ENCODE measurements at regions not wholly inside any gene's neighbourhood (a gene's known extent, or its start where the extent isn't known, plus 50 kb on each side); places are given as distances from the start of the nearest gene placed in this dataset.
"Not testable (repeated sequence)": the region's sequence is repeated elsewhere in the genome, so short reads cannot be mapped to it uniquely, and the experiment has no call there.

DNA sequence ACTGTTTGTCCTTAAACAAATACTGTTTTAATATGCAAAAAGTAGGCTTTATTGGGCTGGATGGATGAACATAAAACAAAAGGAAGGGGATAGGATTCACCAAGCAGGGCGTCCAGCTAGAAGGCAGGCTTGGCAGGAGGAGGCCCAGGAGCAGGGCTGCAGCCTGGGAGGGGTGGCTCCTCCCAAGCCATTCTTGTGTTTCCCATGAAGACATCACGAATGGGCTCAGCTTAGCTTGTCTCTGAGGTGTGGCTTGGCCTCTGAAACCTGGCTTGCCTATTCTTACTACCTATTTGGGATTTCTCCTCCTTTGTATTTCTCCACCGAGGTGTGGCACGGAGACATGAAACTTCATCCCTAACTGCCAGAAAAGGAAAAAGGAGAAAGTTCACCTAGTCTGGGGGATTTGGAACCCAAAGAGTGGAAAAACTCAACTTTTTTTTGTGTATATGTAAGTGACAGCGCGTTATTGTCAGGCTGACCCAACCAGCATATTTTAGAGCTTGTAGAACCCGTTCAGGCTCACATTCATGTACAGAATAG, 481.9 kb upstream of the SPRED2 start:
- no peak overlapping the region for H3K4me3 ChIP-seq (ENCODE audit: low read length)
- peaks cover 3% of the 10 kb centered on the region for H3K4me1 ChIP-seq (ENCODE audit: control insufficient read depth, insufficient read depth, low read length)
- H3K36me3 ChIP-seq (ENCODE audit: control insufficient read depth, insufficient read depth, low read length): no peaks in the 10 kb centered on the region
- no peak overlapping the region for H3K27ac ChIP-seq (ENCODE audit: low read length)
- H3K27me3 ChIP-seq (ENCODE audit: control insufficient read depth, insufficient read depth, low read length): no peaks in the 10 kb centered on the region
- WGBS (ENCODE audit: insufficient coverage): 70% methylated on average over 4 of the region's 7 CpGs
- no peaks in the 10 kb centered on the region for H3K9me3 ChIP-seq (replicated peaks; ENCODE audit: control insufficient read depth, low read depth, low read length)
- DNase-seq: no peak

DNA sequence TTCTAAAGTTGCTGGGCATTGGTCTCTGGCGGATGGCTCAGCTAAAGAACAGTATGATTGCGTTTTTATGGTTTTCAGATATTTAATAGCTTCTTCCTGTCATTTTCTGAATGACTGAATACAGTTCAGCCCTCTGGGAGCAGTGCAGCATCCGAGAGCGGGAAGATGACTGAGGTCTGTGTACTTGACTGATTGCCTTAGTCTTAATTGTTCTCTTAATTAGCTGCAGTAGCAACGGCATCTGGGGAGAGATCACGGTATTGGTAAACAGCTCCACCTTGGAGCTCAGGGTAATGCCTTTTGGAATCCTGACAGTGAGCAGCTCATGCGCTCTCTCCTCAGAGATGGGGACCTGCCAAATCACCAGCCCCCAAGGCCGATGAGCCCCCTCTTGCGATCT, 481.4 kb upstream of the SPRED2 start:
- Histone ChIP-seq H3K4me3 (ENCODE audit: low read length) (no peak overlapping the region), H3K9me3 (replicated peaks; ENCODE audit: control insufficient read depth, low read depth, low read length) (no peaks in the 10 kb centered on the region), H3K4me1 (ENCODE audit: control insufficient read depth, insufficient read depth, low read length) (peaks cover 3% of the 10 kb centered on the region), H3K27me3 (ENCODE audit: control insufficient read depth, insufficient read depth, low read length) (no peaks in the 10 kb centered on the region), H3K36me3 (ENCODE audit: control insufficient read depth, insufficient read depth, low read length) (no peaks in the 10 kb centered on the region), H3K27ac (ENCODE audit: low read length) (no peak overlapping the region)
- WGBS (ENCODE audit: insufficient coverage): 24% methylated on average over 6 of the region's 9 CpGs
- no peak for DNase-seq

DNA sequence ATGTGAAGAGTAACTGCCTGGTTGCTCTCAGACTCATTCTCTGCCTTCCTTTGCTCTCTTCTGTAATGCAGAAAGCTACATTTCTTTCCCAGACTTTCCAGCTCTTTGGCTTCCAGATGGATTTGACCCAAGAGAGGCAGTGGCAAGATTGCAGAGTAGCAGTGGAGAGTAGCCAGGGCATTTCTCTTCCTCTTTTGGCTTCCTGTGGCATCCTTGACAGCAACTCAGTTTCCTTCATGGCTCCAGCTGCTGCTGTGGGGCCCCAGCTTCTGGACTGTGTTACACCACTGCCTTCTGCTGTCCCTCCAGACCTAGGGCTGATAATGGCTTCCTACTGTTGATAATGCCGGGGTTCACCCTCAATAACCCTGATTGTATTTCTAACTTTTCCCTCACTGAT, 469.4 kb upstream of the SPRED2 start:
- H3K27me3 ChIP-seq (ENCODE audit: control insufficient read depth, insufficient read depth, low read length): no peaks in the 10 kb centered on the region
- no peaks in the 10 kb centered on the region for H3K36me3 ChIP-seq (ENCODE audit: control insufficient read depth, insufficient read depth, low read length)
- DNase-seq: peak; percentile 83
- H3K9me3 ChIP-seq (replicated peaks; ENCODE audit: control insufficient read depth, low read depth, low read length): no peaks in the 10 kb centered on the region
- peaks cover 3% of the 10 kb centered on the region for H3K4me1 ChIP-seq (ENCODE audit: control insufficient read depth, insufficient read depth, low read length)
- H3K4me3 ChIP-seq (ENCODE audit: low read length): no peak overlapping the region
- no peak overlapping the region for H3K27ac ChIP-seq (ENCODE audit: low read length)
- WGBS (ENCODE audit: insufficient coverage): no CpG with 5 or more reads among the region's 1 CpG

DNA sequence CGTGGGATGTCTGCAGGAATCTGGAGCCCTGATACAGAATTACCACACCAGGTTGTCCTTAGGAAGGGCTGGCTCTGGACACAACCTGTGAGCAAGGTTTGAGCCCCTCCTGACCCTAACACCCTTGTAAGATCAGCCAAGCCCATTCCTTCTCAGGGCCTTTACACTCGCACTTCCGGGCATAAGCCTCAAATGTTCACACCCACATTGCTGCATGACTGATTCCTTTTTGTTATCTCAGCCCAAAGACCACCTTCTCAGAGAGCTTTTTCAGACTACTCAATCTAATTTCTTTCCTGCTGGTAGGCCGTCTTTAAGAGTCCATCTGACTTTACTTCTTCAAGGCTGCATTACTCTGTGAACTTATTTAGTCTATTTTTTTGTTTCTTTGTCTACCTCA, 464.0 kb upstream of the SPRED2 start:
- Histone ChIP-seq H3K9me3 (replicated peaks; ENCODE audit: control insufficient read depth, low read depth, low read length) (no peaks in the 10 kb centered on the region), H3K36me3 (ENCODE audit: control insufficient read depth, insufficient read depth, low read length) (no peaks in the 10 kb centered on the region), H3K4me1 (ENCODE audit: control insufficient read depth, insufficient read depth, low read length) (no peaks in the 10 kb centered on the region), H3K27me3 (ENCODE audit: control insufficient read depth, insufficient read depth, low read length) (no peaks in the 10 kb centered on the region), H3K4me3 (ENCODE audit: low read length) (no peak overlapping the region), H3K27ac (ENCODE audit: low read length) (no peak overlapping the region)
- 86% methylated on average over 3 of the region's 4 CpGs for WGBS (ENCODE audit: insufficient coverage)
- no peak for DNase-seq

DNA sequence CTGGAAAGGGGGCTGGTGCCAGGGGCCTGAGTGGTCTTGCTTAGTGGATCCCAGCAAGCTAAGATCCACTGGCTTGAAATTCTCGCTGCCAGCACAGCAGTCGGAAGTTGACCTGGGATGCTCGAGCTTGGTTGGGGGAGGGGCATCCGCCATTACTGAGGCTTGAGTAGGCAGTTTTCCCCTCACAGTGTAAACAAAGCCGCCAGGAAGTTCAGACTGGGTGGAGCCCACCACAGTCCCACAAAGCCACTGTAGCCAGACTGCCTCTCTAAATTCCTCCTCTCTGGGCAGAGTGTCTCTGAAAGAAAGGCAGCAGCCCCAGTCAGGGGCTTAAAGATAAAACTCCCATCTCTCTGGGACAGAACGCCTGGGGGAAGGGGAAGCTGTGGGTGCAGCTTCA, 457.7 kb upstream of the SPRED2 start:
- not testable (repeated sequence) for H3K9me3 ChIP-seq (replicated peaks; ENCODE audit: control insufficient read depth, low read depth, low read length); H3K4me3 ChIP-seq (ENCODE audit: low read length); DNase-seq; H3K27ac ChIP-seq (ENCODE audit: low read length); H3K27me3 ChIP-seq (ENCODE audit: control insufficient read depth, insufficient read depth, low read length); H3K36me3 ChIP-seq (ENCODE audit: control insufficient read depth, insufficient read depth, low read length); H3K4me1 ChIP-seq (ENCODE audit: control insufficient read depth, insufficient read depth, low read length)
- 75% methylated on average over 5 of the region's 6 CpGs for WGBS (ENCODE audit: insufficient coverage)

DNA sequence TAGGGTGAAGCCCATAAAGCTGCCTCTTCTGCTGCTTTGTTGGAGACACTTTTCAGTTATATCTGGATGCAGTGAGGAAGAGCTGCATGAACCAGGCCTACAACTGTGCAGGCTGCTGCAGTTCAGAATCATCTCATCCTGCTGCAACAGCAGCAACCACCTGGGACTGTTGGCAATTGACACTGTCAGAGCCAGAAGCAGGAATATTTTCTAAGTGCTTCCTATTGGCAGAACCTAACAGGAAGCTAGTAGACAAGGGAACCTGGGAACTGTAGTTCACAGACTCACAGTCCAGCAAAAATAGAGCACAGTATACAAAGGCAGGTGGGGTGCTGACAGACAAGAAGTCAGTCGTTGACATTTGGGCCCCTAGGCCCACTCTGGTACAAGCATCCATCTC, 452.9 kb upstream of the SPRED2 start:
- peaks cover 8% of the 10 kb centered on the region for H3K4me1 ChIP-seq (ENCODE audit: control insufficient read depth, insufficient read depth, low read length)
- H3K4me3 ChIP-seq (ENCODE audit: low read length): no peak overlapping the region
- DNase-seq: no peak
- no CpG with 5 or more reads among the region's 1 CpG for WGBS (ENCODE audit: insufficient coverage)
- H3K27me3 ChIP-seq (ENCODE audit: control insufficient read depth, insufficient read depth, low read length): no peaks in the 10 kb centered on the region
- H3K36me3 ChIP-seq (ENCODE audit: control insufficient read depth, insufficient read depth, low read length): no peaks in the 10 kb centered on the region
- no peak overlapping the region for H3K27ac ChIP-seq (ENCODE audit: low read length)
- no peaks in the 10 kb centered on the region for H3K9me3 ChIP-seq (replicated peaks; ENCODE audit: control insufficient read depth, low read depth, low read length)

DNA sequence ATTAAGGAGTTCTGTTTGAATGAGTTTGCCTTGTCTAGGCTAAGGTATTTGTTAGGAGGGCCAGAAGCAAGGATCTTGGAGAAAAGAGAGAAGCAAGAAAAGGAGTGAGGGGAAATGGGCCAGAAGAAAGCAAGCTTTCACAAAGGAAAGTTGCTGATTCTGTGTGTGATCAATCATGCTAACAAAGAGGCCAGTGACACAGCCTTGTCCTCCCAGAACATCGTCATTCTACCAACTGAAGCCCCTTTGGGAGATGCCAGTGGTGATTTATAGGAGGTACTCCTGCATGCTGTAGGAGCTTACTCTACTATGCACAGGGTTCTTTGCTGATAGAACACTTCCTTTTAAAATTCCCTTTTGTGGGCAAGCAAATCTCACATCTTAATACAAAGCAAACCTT, 449.2 kb upstream of the SPRED2 start:
- WGBS (ENCODE audit: insufficient coverage): no CpG with 5 or more reads among the region's 1 CpG
- H3K36me3 ChIP-seq (ENCODE audit: control insufficient read depth, insufficient read depth, low read length): no peaks in the 10 kb centered on the region
- H3K4me3 ChIP-seq (ENCODE audit: low read length): no peak overlapping the region
- DNase-seq: no peak
- H3K4me1 ChIP-seq (ENCODE audit: control insufficient read depth, insufficient read depth, low read length): peaks cover 17% of the 10 kb centered on the region
- no peak overlapping the region for H3K27ac ChIP-seq (ENCODE audit: low read length)
- no peaks in the 10 kb centered on the region for H3K27me3 ChIP-seq (ENCODE audit: control insufficient read depth, insufficient read depth, low read length)
- H3K9me3 ChIP-seq (replicated peaks; ENCODE audit: control insufficient read depth, low read depth, low read length): no peaks in the 10 kb centered on the region

DNA sequence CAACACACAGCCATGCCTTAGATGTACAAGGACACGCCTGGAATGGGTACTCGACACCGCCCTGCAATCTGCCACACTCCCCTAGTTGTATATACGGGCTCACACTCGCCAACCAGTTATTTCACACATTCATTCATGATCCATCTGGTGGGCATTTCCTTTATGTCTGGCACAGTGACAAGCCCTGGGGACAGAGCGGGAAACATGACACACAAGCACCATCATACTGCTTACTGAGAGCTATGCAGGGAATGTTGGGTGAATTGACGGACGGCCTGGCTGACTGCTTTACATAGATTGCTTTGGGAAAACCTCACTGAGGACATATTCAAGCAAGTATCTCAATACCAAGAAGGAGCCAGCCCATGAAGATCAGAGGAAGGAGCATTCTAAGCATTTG, 448.0 kb upstream of the SPRED2 start:
- H3K27ac ChIP-seq (ENCODE audit: low read length): no peak overlapping the region
- H3K4me3 ChIP-seq (ENCODE audit: low read length): no peak overlapping the region
- no peaks in the 10 kb centered on the region for H3K9me3 ChIP-seq (replicated peaks; ENCODE audit: control insufficient read depth, low read depth, low read length)
- no peaks in the 10 kb centered on the region for H3K27me3 ChIP-seq (ENCODE audit: control insufficient read depth, insufficient read depth, low read length)
- H3K4me1 ChIP-seq (ENCODE audit: control insufficient read depth, insufficient read depth, low read length): peaks cover 17% of the 10 kb centered on the region
- WGBS (ENCODE audit: insufficient coverage): 78% methylated on average over 7 of the region's 8 CpGs
- H3K36me3 ChIP-seq (ENCODE audit: control insufficient read depth, insufficient read depth, low read length): no peaks in the 10 kb centered on the region
- peak; percentile 69 for DNase-seq

DNA sequence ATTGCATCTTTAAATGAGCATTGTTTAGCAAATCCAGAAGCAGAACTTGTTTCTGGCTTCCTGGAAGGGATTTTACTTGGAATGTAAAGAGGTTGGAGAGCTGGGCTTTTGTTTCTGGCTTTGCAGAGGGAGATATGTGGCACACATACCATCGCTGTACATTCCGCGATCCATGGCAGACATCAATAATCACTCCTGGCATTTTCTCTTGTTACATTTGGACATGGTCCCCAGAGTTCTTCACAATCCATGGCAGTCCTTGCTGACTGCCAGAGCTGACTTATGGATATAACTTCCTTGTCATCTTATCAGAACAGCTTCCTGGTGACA, 445.6 kb upstream of the SPRED2 start:
- DNase-seq: peak; percentile 51
- H3K27me3 ChIP-seq (ENCODE audit: control insufficient read depth, insufficient read depth, low read length): peaks cover 2% of the 10 kb centered on the region

DNA sequence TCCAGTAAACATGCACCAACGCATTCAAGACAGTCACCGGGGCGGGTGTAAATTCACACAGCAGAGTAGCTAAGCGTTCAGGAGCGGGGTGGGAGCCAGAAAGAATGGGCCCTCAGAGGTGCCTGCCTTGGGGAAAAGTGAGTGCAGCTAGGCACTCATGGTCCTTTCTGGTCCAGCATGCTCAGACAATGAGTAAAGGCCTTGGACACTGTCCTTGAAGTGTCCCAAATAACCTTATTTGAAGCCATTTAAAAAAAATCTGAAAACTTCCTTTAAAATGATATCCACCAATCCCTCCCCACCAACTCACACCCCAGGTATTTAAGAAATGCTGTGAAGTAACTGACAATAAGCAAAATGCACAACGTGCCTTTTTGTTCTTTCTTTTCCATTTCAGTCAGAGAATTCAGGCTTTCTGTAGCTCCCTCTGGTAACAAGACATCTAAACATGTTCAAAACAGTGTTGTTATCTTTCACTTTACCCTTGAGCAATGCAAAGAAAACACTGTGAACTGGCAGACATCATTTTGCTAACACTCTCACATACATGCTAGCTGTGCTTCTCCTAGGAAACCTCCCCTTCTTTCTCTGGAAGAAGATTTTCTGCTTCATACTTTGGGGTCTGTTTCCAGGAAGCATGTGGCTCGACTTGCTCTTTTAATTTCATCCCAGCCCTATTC, 445.1 kb upstream of the SPRED2 start:
- Histone ChIP-seq H3K27ac (ENCODE audit: low read length) (no peak overlapping the region), H3K9me3 (replicated peaks; ENCODE audit: control insufficient read depth, low read depth, low read length) (no peaks in the 10 kb centered on the region), H3K27me3 (ENCODE audit: control insufficient read depth, insufficient read depth, low read length) (peaks cover 2% of the 10 kb centered on the region), H3K36me3 (ENCODE audit: control insufficient read depth, insufficient read depth, low read length) (no peaks in the 10 kb centered on the region), H3K4me3 (ENCODE audit: low read length) (no peak overlapping the region), H3K4me1 (ENCODE audit: control insufficient read depth, insufficient read depth, low read length) (peaks cover 17% of the 10 kb centered on the region)
- WGBS (ENCODE audit: insufficient coverage): 70% methylated on average over 3 of the region's 7 CpGs
- no peak for DNase-seq

More for the DNA sequence above, 445.6 kb upstream of the SPRED2 start:
- no peaks in the 10 kb centered on the region for H3K9me3 ChIP-seq (replicated peaks; ENCODE audit: control insufficient read depth, low read depth, low read length)
- H3K27ac ChIP-seq (ENCODE audit: low read length): no peak overlapping the region
- H3K4me1 ChIP-seq (ENCODE audit: control insufficient read depth, insufficient read depth, low read length): peaks cover 17% of the 10 kb centered on the region
- H3K36me3 ChIP-seq (ENCODE audit: control insufficient read depth, insufficient read depth, low read length): no peaks in the 10 kb centered on the region
- H3K4me3 ChIP-seq (ENCODE audit: low read length): no peak overlapping the region
- no CpG with 5 or more reads among the region's 3 CpGs for WGBS (ENCODE audit: insufficient coverage)

DNA sequence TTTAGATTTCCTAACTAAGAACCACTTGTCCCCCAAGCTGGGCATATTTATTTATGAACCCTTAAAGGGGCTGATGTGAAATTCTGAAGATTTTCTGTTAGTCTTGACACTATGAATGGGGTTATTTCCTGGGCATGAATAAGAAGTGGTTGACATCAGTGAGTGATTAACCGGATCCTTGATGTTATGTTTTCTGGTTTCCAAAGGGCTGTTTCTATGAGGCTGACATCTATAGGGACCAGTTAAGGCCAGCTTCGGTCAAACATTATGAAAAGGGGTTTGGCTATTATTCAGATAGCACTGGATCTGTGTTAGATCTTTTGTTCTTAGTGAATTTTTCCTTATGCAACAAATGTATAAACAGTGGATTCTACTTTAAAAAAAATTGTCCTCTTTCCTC, 443.7 kb upstream of the SPRED2 start:
- H3K27me3 ChIP-seq (ENCODE audit: control insufficient read depth, insufficient read depth, low read length): peaks cover 2% of the 10 kb centered on the region
- no peaks in the 10 kb centered on the region for H3K9me3 ChIP-seq (replicated peaks; ENCODE audit: control insufficient read depth, low read depth, low read length)
- peaks cover 13% of the 10 kb centered on the region for H3K4me1 ChIP-seq (ENCODE audit: control insufficient read depth, insufficient read depth, low read length)
- peak; percentile 44 for DNase-seq
- WGBS (ENCODE audit: insufficient coverage): no CpG with 5 or more reads among the region's 2 CpGs
- no peak overlapping the region for H3K4me3 ChIP-seq (ENCODE audit: low read length)
- no peak overlapping the region for H3K27ac ChIP-seq (ENCODE audit: low read length)
- no peaks in the 10 kb centered on the region for H3K36me3 ChIP-seq (ENCODE audit: control insufficient read depth, insufficient read depth, low read length)

Data from muscle of leg (tissue), 3 donors.